Natural killer cell (primary cell): ENCODE measurements at regions not wholly inside any gene's neighbourhood (a gene's known extent, or its start where the extent isn't known, plus 50 kb on each side); places are given as distances from the start of the nearest gene placed in this dataset.

ENCODE experiments used
- ATAC-seq, 3 donors: fragments of 150-1000 bp in 2 of 3; fragments of 200-7000 bp in 1 of 3; cut with Tn5 transposase; 1 replicate in 1 of 3; 2 replicates in 2 of 3; pipeline ENCODE4 v1.10.0; 2021; ENCODE audit warnings: mild to moderate bottlenecking in 2 of 3, moderate library complexity in 2 of 3
- DNase-seq, 2 donors: peaks; one replicate each; pipeline versions ENCODE4 v3.0.0 to v3.0.0-alpha.2; 2013 to 2021; ENCODE audit warnings: mixed read lengths in 1 of 2
- H3K27ac ChIP-seq: one replicate; pipeline ENCODE4 v1.5.1; 2013; ENCODE audit warnings: mild to moderate bottlenecking, low read length
- H3K27me3 ChIP-seq: one replicate; pipeline ENCODE4 v1.6.1; 2013; ENCODE audit warnings: low read length; ENCODE audit not compliant: control insufficient read depth, insufficient read depth
- H3K36me3 ChIP-seq: one replicate; pipeline ENCODE4 v1.6.1; 2013; ENCODE audit warnings: low read length; ENCODE audit not compliant: control insufficient read depth, insufficient read depth
- H3K4me1 ChIP-seq: one replicate; pipeline ENCODE4 v1.6.1; 2013; ENCODE audit warnings: low read length; ENCODE audit not compliant: control insufficient read depth, insufficient read depth
- H3K4me3 ChIP-seq: one replicate; pipeline ENCODE4 v1.5.1; 2013; ENCODE audit warnings: low read length
- H3K9me3 ChIP-seq: one replicate; pipeline ENCODE4 v1.6.1; 2013; ENCODE audit warnings: low read length; ENCODE audit not compliant: control insufficient read depth, insufficient read depth
- H3K27ac Mint-ChIP-seq, 2 donors: one replicate each; pipeline ENCODE4 v1.8.0; 2022; ENCODE audit warnings: mild to moderate bottlenecking in 2 of 2, mixed read lengths in 2 of 2, moderate library complexity in 1 of 2
- H3K27me3 Mint-ChIP-seq, 2 donors: one replicate each; pipeline ENCODE4 v1.8.0; 2022; ENCODE audit warnings: low read depth in 2 of 2, mixed read lengths in 2 of 2
- H3K36me3 Mint-ChIP-seq: one replicate; pipeline ENCODE4 v1.8.0; 2022; ENCODE audit warnings: mixed read lengths
- H3K4me1 Mint-ChIP-seq, 2 donors: one replicate each; pipeline ENCODE4 v1.8.0; 2022; ENCODE audit warnings: mixed read lengths in 2 of 2
- H3K4me3 Mint-ChIP-seq: one replicate; pipeline ENCODE4 v1.8.0; 2022; ENCODE audit warnings: mild to moderate bottlenecking, moderate library complexity, mixed read lengths
- H3K9me3 Mint-ChIP-seq, 2 donors: one replicate each; pipeline ENCODE4 v1.8.0; 2022; ENCODE audit warnings: mixed read lengths in 2 of 2
- WGBS: methylation state at CpG from one replicate; pipeline ENCODE4 v1.1.7; 2013; ENCODE audit warnings: missing lambda C conversion rate; ENCODE audit not compliant: insufficient coverage; 5-methylcytosine and 5-hydroxymethylcytosine counted together
- intact Hi-C: fragments of 100-400 bp; cut with micrococcal nuclease; formaldehyde crosslinking; loops from one replicate; pipeline ENCODE4 v1.14.2; 2022
- TF ChIP-seq, protein P1 (sequence below): fragments of 200-600 bp; IDR thresholded peaks from one replicate; pipeline ENCODE4 v1.8.0; 2022; ENCODE audit warnings: antibody characterized with exemption

DNA sequence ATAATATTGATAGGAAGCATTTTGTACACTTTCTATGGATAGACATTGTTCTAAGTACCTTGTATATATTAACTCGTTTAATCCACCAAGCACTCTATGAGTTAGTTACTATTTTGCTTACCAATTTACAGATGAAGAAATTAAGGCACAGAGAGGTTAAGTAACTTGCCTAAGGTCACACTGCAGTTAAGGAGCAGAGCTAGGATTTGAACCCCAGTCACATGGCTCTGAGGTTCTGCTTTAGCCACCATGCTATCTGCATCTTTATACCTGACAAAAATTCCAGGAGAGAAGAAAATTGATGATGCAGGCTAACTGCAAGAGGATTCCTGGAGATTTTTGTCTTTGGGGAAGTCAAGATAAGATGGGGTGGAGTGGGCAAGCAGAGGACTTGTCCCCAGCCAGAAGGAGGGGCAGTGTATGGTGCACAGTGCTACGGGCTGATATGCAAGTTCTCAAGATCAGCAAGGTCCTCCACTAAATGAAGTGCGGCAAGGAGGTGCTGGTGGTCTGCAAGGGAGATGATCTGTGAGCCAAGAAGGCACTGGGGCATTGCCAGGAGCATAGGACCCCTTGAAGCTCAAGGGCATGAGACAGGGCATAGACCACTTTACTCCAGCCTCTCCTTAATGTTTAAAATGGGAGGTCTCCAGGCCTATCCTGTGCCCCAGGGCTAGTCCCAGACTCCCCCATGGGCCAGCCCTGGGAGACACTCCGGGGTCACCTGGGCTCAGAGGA is 430.6 kb downstream of the RPS24 start:
- no peak for DNase-seq
- no peaks in the 10 kb centered on the region for H3K4me1 ChIP-seq
- TF ChIP-seq, protein P1, sequence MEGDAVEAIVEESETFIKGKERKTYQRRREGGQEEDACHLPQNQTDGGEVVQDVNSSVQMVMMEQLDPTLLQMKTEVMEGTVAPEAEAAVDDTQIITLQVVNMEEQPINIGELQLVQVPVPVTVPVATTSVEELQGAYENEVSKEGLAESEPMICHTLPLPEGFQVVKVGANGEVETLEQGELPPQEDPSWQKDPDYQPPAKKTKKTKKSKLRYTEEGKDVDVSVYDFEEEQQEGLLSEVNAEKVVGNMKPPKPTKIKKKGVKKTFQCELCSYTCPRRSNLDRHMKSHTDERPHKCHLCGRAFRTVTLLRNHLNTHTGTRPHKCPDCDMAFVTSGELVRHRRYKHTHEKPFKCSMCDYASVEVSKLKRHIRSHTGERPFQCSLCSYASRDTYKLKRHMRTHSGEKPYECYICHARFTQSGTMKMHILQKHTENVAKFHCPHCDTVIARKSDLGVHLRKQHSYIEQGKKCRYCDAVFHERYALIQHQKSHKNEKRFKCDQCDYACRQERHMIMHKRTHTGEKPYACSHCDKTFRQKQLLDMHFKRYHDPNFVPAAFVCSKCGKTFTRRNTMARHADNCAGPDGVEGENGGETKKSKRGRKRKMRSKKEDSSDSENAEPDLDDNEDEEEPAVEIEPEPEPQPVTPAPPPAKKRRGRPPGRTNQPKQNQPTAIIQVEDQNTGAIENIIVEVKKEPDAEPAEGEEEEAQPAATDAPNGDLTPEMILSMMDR: no peak
- H3K27me3 Mint-ChIP-seq: peaks cover 6 to 14% of the 10 kb centered on the region in 2 donors
- H3K9me3 ChIP-seq: no peaks in the 10 kb centered on the region
- no peaks in the 10 kb centered on the region for H3K4me1 Mint-ChIP-seq
- no peak overlapping the region for H3K4me3 Mint-ChIP-seq
- no peak overlapping the region for H3K27ac ChIP-seq
- no peaks in the 10 kb centered on the region for H3K36me3 Mint-ChIP-seq
- no peak overlapping the region for H3K27ac Mint-ChIP-seq
- no peak overlapping the region for H3K4me3 ChIP-seq
- ATAC-seq: no peak
- H3K36me3 ChIP-seq: no peaks in the 10 kb centered on the region
- 74% methylated on average over 3 of the region's 4 CpGs for WGBS
- H3K27me3 ChIP-seq: peaks cover 2% of the 10 kb centered on the region
- intact Hi-C loops: no loop called here
- no peaks in the 10 kb centered on the region for H3K9me3 Mint-ChIP-seq

DNA sequence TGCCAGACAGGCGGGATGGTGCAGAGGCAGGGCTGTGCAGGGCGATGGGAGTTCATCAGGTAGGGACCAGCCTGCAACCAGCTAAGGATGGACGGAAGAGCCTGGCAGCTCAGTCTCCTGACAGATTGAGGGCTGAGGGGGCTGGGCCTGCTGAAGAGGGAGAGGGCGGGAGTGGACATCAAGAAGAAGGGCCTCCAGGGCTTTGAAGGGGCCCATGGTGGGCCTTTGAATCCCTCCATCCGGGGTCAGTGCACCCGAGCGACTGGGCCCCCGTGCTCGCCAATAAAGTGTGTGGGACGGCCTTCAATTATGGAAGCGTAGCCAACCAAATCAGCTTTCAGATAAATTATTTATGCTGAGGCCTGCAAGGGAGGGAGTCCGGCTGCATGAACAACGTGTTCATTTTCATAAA is 431.2 kb downstream of the RPS24 start:
- TF ChIP-seq, protein P1: no peak
- H3K27ac Mint-ChIP-seq: no peak overlapping the region
- H3K4me1 ChIP-seq: no peaks in the 10 kb centered on the region
- no peaks in the 10 kb centered on the region for H3K27me3 ChIP-seq
- ATAC-seq (peak in 1 of 3 donors; percentile 38), DNase-seq (no peak)
- H3K27me3 Mint-ChIP-seq: peaks cover 6 to 9% of the 10 kb centered on the region in 2 donors
- H3K4me3 ChIP-seq: no peak overlapping the region
- no peaks in the 10 kb centered on the region for H3K36me3 Mint-ChIP-seq
- H3K9me3 Mint-ChIP-seq: no peaks in the 10 kb centered on the region
- intact Hi-C loops: no loop called here
- H3K4me3 Mint-ChIP-seq: no peak overlapping the region
- H3K9me3 ChIP-seq: no peaks in the 10 kb centered on the region
- WGBS: 89% methylated on average over 13 of the region's 13 CpGs
- no peaks in the 10 kb centered on the region for H3K4me1 Mint-ChIP-seq
- H3K36me3 ChIP-seq: no peaks in the 10 kb centered on the region
- H3K27ac ChIP-seq: no peak overlapping the region

DNA sequence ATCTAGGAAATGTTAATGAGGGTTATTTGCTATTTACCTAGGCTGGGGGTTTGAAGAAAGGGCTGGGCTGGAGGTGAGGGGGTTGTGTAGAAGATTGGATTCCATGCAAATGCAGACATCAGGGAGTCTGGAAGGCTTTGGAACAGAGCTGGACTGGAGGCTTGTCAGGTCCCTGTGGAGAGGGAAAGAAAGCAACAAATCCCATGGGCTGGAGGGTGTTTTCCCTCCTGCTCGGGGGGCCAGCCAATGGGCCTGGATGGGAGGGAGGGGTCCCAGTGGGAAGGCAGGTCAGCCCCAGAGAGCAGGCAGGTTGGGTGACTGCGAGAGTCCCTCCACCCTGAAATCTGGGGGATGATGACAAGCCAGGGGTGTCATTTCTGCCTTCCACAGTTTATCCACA is 431.8 kb downstream of the RPS24 start:
- Histone ChIP-seq H3K27me3 (no peaks in the 10 kb centered on the region), H3K4me1 (no peaks in the 10 kb centered on the region), H3K9me3 (no peaks in the 10 kb centered on the region), H3K27ac (no peak overlapping the region), H3K4me3 (no peak overlapping the region), H3K36me3 (no peaks in the 10 kb centered on the region)
- DNase-seq (no peak), ATAC-seq (no peak)
- Mint-ChIP-seq H3K27ac (no peak overlapping the region), H3K4me3 (no peak overlapping the region), H3K27me3 (peaks cover 4 to 6% of the 10 kb centered on the region in 2 donors), H3K9me3 (no peaks in the 10 kb centered on the region), H3K4me1 (no peaks in the 10 kb centered on the region), H3K36me3 (no peaks in the 10 kb centered on the region)
- TF ChIP-seq, protein P1: no peak
- intact Hi-C loops: no loop called here
- 75% methylated on average over 2 of the region's 2 CpGs for WGBS
